ENCODE measurements at regions not wholly inside any gene's neighbourhood (a gene's known extent, or its start where the extent isn't known, plus 50 kb on each side); places are given as distances from the start of the nearest gene placed in this dataset.
A peak's percentile ranks its signal among the peaks of the same experiment; 100 is the strongest.

GRCh38 chr11:112615891-112616290 lies 345.3 kb upstream of the NCAM1 start:
- peak overlapping the region; percentile 7 for H3K27ac ChIP-seq
- H3K4me3 ChIP-seq, result no peak overlapping the region
- intact Hi-C loops (cut with DNase I), result no loop called here
- peaks cover 5% of the 10 kb centered on the region for H3K4me1 ChIP-seq
- no peaks in the 10 kb centered on the region for H3K27me3 ChIP-seq (ENCODE audit: low read depth)
- DNase-seq (no peak), ATAC-seq (no peak)
- H3K36me3 ChIP-seq, result no peaks in the 10 kb centered on the region
- TF ChIP-seq, protein P1, sequence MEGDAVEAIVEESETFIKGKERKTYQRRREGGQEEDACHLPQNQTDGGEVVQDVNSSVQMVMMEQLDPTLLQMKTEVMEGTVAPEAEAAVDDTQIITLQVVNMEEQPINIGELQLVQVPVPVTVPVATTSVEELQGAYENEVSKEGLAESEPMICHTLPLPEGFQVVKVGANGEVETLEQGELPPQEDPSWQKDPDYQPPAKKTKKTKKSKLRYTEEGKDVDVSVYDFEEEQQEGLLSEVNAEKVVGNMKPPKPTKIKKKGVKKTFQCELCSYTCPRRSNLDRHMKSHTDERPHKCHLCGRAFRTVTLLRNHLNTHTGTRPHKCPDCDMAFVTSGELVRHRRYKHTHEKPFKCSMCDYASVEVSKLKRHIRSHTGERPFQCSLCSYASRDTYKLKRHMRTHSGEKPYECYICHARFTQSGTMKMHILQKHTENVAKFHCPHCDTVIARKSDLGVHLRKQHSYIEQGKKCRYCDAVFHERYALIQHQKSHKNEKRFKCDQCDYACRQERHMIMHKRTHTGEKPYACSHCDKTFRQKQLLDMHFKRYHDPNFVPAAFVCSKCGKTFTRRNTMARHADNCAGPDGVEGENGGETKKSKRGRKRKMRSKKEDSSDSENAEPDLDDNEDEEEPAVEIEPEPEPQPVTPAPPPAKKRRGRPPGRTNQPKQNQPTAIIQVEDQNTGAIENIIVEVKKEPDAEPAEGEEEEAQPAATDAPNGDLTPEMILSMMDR (IDR thresholded peaks at IDR 0.05), result no peak
- no peaks in the 10 kb centered on the region for H3K9me3 ChIP-seq

- no peak for DNase-seq
- H3K4me3 ChIP-seq, result no peak overlapping the region
- no peak overlapping the region for H3K27ac ChIP-seq
- no peaks in the 10 kb centered on the region for H3K9me3 ChIP-seq
- ATAC-seq, result no peak
- H3K27me3 ChIP-seq (ENCODE audit: low read depth), result no peaks in the 10 kb centered on the region
- peaks cover 5% of the 10 kb centered on the region for H3K4me1 ChIP-seq
- intact Hi-C loops (cut with DNase I), result no loop called here
- H3K36me3 ChIP-seq, result no peaks in the 10 kb centered on the region
- TF ChIP-seq, protein P1 (IDR thresholded peaks at IDR 0.05), result no peak
Observed at GRCh38 chr11:112616327-112617097, 344.7 kb upstream of the NCAM1 start.

DNA sequence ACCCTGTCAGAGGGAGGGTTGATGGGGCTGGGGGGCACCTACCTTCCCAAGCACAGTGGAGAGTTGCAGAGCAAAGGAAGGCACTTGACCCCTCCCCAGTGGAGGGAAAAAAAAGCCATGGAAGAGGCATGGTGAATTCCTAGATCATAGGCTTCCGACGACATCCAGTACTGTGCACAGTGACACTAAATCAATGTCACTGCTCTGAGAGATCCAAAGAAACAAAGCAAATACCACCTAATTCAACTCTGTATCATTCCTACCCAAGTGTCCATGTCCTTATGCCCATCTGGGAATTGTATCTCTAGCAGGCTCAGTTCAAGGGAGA lies 344.2 kb upstream of the NCAM1 start:
- intact Hi-C loops (cut with DNase I), result no loop called here
- DNase-seq (no peak), ATAC-seq (no peak)
- no peak overlapping the region for H3K4me3 ChIP-seq
- peaks cover 5% of the 10 kb centered on the region for H3K4me1 ChIP-seq
- H3K36me3 ChIP-seq, result no peaks in the 10 kb centered on the region
- TF ChIP-seq, protein P1 (IDR thresholded peaks at IDR 0.05), result no peak
- no peaks in the 10 kb centered on the region for H3K9me3 ChIP-seq
- H3K27ac ChIP-seq, result no peak overlapping the region
- H3K27me3 ChIP-seq (ENCODE audit: low read depth), result no peaks in the 10 kb centered on the region

- TF ChIP-seq, protein P1 (IDR thresholded peaks at IDR 0.05), result no peak
- Histone ChIP-seq H3K4me1 (no peaks in the 10 kb centered on the region), H3K36me3 (no peaks in the 10 kb centered on the region), H3K27me3 (ENCODE audit: low read depth) (no peaks in the 10 kb centered on the region), H3K9me3 (no peaks in the 10 kb centered on the region), H3K4me3 (no peak overlapping the region), H3K27ac (no peak overlapping the region)
- ATAC-seq (no peak), DNase-seq (no peak)
- intact Hi-C loops (cut with DNase I), result no loop called here
Observed at GRCh38 chr11:112617977-112618826, 343.0 kb upstream of the NCAM1 start.

DNA sequence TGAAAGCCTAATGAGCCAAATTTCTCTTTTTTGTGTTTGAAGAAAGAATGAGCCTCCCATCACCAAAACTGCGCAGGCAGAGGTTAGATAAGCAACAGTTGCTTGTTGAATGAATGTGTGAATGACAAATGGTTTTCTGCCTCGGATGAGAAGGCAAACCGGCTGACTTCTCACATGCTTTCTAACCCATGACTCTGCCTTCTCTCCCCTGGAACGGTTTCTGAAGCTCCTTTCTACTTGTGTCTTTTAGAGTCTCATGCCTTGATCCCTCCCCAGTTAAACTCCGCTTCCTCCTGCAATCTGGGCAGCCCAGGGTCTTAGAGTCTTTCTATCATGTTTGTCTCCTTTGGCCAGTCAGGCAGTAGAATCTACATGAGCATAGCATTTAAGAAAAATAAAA lies 342.1 kb upstream of the NCAM1 start:
- intact Hi-C loops (cut with DNase I), result no loop called here
- no peak overlapping the region for H3K27ac ChIP-seq
- no peaks in the 10 kb centered on the region for H3K36me3 ChIP-seq
- H3K27me3 ChIP-seq (ENCODE audit: low read depth), result no peaks in the 10 kb centered on the region
- no peaks in the 10 kb centered on the region for H3K4me1 ChIP-seq
- no peaks in the 10 kb centered on the region for H3K9me3 ChIP-seq
- ATAC-seq (no peak), DNase-seq (no peak)
- TF ChIP-seq, protein P1 (IDR thresholded peaks at IDR 0.05), result no peak
- no peak overlapping the region for H3K4me3 ChIP-seq

All from lower lobe of right lung (tissue), 2 donors.